AG20443 (cell line): ENCODE measurements at regions not wholly inside any gene's neighbourhood (a gene's known extent, or its start where the extent isn't known, plus 50 kb on each side); places are given as distances from the start of the nearest gene placed in this dataset.

Experiments
- DNase-seq: peaks from one replicate; pipeline ENCODE4 v3.0.0; 2012; ENCODE audit warnings: low spot score, mixed read lengths

GRCh38 chr2:238963161-238963970, 115.5 kb downstream of the TWIST2 start:
- no peak for DNase-seq

- DNase-seq = no peak
Observed at GRCh38 chr2:238963971-238964328, 116.1 kb downstream of the TWIST2 start.

DNA sequence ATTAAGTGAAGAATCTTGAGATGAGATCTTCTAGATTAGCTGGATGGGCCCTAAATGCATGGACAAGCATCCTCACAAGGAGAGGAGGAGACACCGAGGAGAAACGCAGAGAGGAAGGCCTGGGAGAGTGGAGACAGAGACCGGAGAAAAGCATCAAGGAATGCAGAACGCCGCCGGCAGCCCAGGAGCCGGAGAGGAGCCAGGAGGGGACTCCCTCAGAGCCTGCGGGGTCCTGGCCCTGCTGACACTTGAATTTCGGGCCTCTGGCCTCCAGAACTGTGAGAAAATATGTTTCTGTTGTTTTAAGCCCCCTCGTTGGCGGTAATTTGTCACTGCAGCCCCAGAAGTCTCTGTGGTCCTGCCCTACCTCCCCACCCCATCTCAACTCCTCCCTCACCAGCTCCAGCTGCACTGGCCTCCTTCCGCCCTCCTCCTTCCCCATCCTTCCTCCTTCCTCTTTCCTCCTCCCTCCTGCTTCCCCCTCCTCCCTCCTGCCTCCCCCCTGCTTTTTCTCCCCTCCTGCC, 116.7 kb downstream of the TWIST2 start:
- DNase-seq = no peak

GRCh38 chr2:238965371-238966071, 117.6 kb downstream of the TWIST2 start:
- DNase-seq = no peak

DNA sequence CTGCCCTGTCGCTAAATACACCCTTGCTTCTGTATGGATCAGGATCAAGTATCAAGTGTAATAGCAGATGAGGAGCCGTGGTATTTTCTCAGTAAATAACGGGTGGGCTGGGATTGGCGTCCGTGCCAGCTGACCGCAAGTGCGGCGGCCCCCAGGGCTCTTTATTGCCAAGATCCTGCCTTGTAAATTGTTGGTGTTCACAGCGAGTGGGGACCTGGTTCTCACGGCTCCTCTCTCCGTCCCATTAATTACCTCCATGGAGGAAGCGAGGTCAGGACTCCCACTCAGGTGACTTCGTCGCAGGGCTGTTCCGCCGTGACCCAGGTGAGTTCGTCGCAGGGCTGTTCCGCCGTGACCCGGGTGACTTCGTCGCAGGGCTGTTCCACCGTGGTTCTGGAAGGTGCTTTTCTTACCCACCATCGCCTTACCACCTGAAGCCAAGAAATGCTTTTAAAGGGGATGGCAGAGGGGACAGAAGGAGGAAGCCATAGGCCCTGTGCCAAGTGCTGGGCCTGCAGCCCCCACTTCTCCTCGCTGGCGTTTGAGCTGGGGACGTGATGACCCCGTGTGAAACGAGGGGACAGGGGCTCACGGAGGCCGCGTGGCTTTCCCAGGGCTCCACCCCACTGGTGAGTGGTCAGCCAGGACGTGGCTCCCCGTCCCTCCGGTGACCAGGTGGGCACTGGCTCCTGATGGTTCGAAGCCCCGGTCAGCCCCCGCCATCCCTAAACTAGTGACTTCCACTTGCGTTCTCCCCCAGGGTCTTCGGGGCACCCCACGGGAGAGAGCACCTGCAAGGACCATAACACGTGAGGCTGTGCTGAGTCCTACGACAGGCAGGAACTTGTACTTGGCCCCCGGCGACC, 118.4 kb downstream of the TWIST2 start:
- no peak for DNase-seq

DNA sequence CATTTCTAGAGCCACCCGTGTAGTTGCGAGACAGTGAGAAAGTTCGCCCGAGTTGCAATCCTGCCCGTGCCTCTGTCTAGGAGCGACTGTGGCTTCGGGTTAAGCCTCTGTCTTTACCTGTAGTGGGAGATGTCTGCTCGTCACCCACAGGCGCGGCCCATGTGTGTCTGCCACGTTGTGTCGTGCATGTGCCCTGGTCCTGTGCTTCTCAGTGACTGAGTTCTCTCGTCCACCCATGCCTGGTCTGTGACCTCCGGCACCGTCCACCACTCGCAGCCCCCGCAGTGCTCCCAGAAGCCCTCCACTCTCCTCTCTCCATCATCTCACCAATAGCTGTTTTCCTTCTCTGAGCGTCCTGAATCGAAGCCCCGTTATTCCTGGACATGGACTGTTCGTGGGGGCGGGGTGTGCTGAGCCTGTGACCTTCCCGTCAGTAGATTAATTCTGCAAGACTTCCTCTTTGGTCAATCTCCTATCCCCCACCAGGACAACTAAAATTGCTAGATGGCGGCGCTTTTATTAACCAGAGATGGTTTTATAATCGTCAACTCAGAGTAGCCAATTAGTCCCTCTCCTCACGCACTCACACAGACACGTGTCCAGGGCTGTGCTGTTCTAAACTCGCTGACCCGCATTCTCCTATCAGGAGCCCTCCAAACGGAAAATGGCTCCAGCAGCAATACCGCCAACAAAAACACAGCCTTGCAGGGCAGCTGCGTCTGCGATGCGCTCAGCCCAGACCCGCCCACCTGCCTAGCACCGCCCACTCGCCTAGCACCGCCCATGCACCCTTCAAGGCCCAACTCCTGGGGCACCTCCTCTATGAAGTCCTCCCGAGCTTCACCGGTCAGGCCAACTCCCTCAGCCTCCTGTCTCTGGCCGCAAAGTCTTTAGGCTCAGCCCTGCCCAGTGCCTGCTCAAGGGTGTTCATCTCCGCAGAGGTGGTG, 119.4 kb downstream of the TWIST2 start:
- DNase-seq = no peak

DNA sequence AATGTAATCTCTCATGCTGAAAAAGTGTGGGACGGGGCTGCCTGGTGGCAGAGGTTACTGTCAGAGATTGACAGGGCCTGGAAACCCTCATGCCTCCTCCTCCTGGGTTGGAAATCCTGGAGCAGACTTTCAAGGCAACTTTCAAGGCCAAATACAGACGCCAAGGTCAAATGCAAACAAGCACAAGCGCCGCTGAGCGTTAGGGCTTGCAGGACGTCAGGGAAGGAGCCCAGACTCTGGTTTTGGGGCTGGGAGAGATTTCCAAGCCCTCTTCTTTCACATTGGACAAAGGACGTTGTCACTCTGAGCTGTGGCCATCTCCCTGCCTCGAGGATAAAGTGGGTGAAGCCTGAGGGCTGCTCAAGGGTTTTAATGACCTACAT, 120.1 kb downstream of the TWIST2 start:
- no peak for DNase-seq

DNA sequence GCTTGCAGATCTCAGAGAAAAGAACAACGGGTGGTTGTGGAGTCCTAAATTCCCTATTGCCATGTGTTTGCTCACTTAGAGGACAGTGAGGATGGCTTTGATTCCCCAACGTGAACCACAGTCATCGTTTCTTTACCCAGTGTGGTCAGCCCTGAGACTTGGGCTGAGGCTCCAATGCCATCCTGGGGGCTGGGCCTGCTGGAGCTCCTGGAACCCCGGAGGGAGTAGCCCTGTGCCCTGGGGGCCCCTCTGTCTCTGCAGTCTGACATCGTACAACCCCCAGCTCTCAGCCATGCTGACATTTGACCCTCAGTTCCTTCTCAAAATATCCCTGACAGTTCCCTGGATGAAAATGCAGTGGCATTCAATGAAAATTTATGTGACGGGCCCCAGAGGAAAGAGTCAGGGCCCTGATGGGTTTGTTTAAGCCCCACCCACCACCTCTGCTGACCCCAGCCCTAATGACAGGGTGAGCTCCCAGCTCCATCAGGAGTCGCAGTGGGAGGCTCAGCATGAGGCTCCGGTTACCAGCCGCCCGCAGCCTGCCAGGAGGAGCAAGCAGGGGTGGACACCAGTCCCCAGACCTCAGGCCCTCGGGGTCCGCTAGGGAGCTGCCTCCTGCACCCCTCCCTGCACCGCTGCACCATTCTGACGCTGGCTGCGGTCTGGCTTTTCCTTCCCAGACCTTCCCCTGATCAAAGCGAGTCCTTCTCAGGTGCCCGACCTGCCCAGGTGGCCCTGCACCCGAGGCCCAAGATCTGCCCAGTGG, 120.9 kb downstream of the TWIST2 start:
- DNase-seq = no peak

DNA sequence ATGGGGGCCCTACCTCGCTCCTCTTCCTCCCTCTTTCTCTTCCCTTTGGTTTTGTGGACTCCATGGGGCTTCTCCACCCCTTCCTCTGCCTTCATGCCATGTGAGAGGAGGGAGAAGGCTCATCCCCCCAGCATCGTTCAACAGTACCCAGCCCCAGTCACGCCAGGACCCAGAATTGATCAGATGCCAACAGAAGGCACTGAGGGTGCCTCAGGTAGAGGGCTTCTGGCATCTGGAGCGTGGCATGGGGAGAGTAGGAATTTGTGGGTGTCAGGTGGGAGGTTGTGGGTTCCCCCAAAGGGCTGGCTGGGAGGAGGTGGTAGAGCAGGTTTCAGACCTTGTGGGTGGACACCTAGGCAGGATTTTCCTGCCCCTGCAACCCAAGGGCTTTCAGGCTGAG, 122.0 kb downstream of the TWIST2 start:
- DNase-seq = no peak

GRCh38 chr2:238970553-238971081, 122.7 kb downstream of the TWIST2 start:
- peak; percentile 91 for DNase-seq

DNA sequence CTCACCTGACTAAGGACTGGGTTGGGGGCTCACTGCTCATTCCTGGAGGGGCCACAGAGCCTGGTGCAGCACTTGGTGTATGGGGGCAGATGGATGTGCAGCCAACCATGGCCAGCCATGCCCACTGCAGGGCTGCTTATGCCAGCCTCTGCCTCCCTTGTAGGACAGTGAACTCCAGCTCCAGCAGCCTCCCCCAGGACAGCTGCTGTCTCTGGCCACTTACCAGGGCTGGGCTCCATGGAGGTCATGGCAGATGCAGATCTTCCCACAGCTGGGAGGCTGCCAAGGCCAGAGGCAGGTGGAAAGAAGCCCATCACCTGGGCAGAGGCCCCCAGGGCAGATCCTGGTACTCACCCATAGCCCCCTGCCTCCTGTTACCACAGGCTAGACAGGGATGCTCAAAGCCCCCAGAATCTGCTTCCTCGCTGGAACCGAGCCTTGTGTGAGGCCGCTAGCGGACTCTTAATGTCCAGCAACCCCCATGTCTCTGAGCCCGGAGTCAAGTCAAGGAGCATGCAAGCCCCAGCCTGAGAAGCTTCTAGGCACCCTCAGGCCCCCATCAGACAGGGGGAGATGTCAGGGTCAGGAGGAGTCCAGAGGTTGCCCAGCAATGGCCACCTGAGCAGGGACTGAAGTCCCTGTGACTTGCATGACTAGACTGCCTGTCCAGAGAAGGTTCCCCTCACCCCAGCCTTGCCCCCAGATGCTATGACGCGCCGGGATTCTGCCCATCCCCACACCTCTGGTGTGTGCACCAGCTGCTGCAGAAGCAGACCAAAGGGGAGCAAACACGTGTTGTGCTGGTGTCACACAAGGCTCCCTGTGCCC, 123.6 kb downstream of the TWIST2 start:
- DNase-seq = no peak

- DNase-seq = no peak
Observed at GRCh38 chr2:238972146-238972445, 124.2 kb downstream of the TWIST2 start.

- DNase-seq = peak; percentile 70
Observed at GRCh38 chr2:238973038-238973739, 125.3 kb downstream of the TWIST2 start.

- DNase-seq = peak; percentile 57
Observed at GRCh38 chr2:238974081-238974480, 126.2 kb downstream of the TWIST2 start.

GRCh38 chr2:238974501-238975166, 126.7 kb downstream of the TWIST2 start:
- DNase-seq = peak; percentile 88

GRCh38 chr2:238975408-238975807, 127.5 kb downstream of the TWIST2 start:
- no peak for DNase-seq

- DNase-seq = no peak
Observed at GRCh38 chr2:238978497-238978896, 130.6 kb downstream of the TWIST2 start.

DNA sequence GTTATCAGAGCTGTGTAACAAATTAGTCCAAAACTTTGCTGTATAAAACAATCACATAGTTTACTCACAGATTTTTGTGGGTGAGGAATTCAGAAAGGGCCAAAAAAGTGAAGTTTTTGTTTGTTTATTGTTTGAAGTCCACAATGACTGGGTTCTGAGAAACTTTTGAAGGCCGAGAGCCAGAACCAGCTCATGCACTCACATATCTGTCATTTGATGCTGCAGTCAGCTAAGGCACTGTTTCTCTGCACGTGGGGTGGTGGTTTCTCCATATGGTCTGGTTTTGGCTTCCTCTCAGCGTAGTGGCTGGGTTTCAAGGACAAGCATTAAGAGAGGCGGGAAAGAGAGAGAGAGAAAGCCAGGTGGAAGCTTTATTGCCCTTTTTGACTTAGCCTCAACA, 131.8 kb downstream of the TWIST2 start:
- no peak for DNase-seq
